ENCODE measurements at regions not wholly inside any gene's neighbourhood (a gene's known extent, or its start where the extent isn't known, plus 50 kb on each side); places are given as distances from the start of the nearest gene placed in this dataset.

GRCh38 chr1:4452701-4453100, 201.7 kb upstream of the AJAP1 start:
- BruUV-seq (replicated peaks), result no TSS peak
- TF ChIP-seq SIN3A (IDR thresholded peaks at IDR 0.05; ENCODE audit: borderline replicate concordance, insufficient read depth, low read depth, low read length) (no peak), CTCF (IDR thresholded peaks at IDR 0.05) (no peak), POLR2AphosphoS5 (IDR thresholded peaks at IDR 0.05; ENCODE audit: low read depth, low read length) (no peak), TCF7L2 (IDR thresholded peaks at IDR 0.05; ENCODE audit: low read depth, low read length) (no peak), REST (IDR thresholded peaks at IDR 0.05; ENCODE audit: insufficient read depth in 1 of 2, low read depth in 2 of 2, low read length in 1 of 2) (no peak)
- in situ Hi-C loops (cut with HindIII; ENCODE audit: low pct_unique_long_range_greater_than_20kb, low sequenced_read_pairs) (no loop called here), intact Hi-C loops (cut with micrococcal nuclease; ENCODE audit: unreplicated experiment) (no loop called here)
- H3K9me3 ChIP-seq (ENCODE audit: control insufficient read depth, insufficient read depth, low read depth, low read length), result no peaks in the 10 kb centered on the region
- no peaks in the 10 kb centered on the region for H3K36me3 ChIP-seq (ENCODE audit: control insufficient read depth, insufficient read depth, low read length)
- DNase-seq (ENCODE audit: low read depth, low spot score) (no peak), ATAC-seq (no peak)
- no peak overlapping the region for H3K4me3 ChIP-seq (ENCODE audit: low read depth in 2 of 2, low read length in 2 of 2)
- no peaks in the 10 kb centered on the region for H3K4me1 ChIP-seq (ENCODE audit: control insufficient read depth, insufficient read depth, low read length)
- CTCF ChIA-PET, result no interaction called here
- no peak overlapping the region for H3K27ac ChIP-seq (ENCODE audit: low read length)
- H3K27me3 ChIP-seq (ENCODE audit: control insufficient read depth, insufficient read depth, low read length), result no peaks in the 10 kb centered on the region
- POLR2A ChIA-PET, result no interaction called here

GRCh38 chr1:4460052-4460451, 194.4 kb upstream of the AJAP1 start:
- Histone ChIP-seq H3K27ac (ENCODE audit: low read length) (no peak overlapping the region), H3K4me3 (ENCODE audit: low read depth in 2 of 2, low read length in 2 of 2) (no peak overlapping the region), H3K27me3 (ENCODE audit: control insufficient read depth, insufficient read depth, low read length) (no peaks in the 10 kb centered on the region), H3K4me1 (ENCODE audit: control insufficient read depth, insufficient read depth, low read length) (no peaks in the 10 kb centered on the region), H3K36me3 (ENCODE audit: control insufficient read depth, insufficient read depth, low read length) (no peaks in the 10 kb centered on the region), H3K9me3 (ENCODE audit: control insufficient read depth, insufficient read depth, low read depth, low read length) (no peaks in the 10 kb centered on the region)
- no TSS peak for BruUV-seq (replicated peaks)
- DNase-seq (ENCODE audit: low read depth, low spot score) (no peak), ATAC-seq (no peak)
- TF ChIP-seq TCF7L2 (IDR thresholded peaks at IDR 0.05; ENCODE audit: low read depth, low read length) (no peak), REST (IDR thresholded peaks at IDR 0.05; ENCODE audit: insufficient read depth in 1 of 2, low read depth in 2 of 2, low read length in 1 of 2) (no peak), CTCF (IDR thresholded peaks at IDR 0.05) (no peak), POLR2AphosphoS5 (IDR thresholded peaks at IDR 0.05; ENCODE audit: low read depth, low read length) (no peak), SIN3A (IDR thresholded peaks at IDR 0.05; ENCODE audit: borderline replicate concordance, insufficient read depth, low read depth, low read length) (no peak)
- in situ Hi-C loops (cut with HindIII; ENCODE audit: low pct_unique_long_range_greater_than_20kb, low sequenced_read_pairs), result no loop called here
- intact Hi-C loops (cut with micrococcal nuclease; ENCODE audit: unreplicated experiment), result no loop called here
- ChIA-PET POLR2A (no interaction called here), CTCF (no interaction called here)

All from Panc1 (cell line).